OCI-LY7 (cell line): ENCODE measurements at regions not wholly inside any gene's neighbourhood (a gene's known extent, or its start where the extent isn't known, plus 50 kb on each side); places are given as distances from the start of the nearest gene placed in this dataset.

ENCODE experiments used
- BruUV-seq: library from RNA; stranded (reverse); fragments of 400-500 nt; replicated peaks from 2 replicates; lab custom pipeline; 2021; lab: Mats Ljungman, UMichigan
- CTCF ChIA-PET: fragments of 300-600 bp; sonication (Branson Sonifier 250); formaldehyde crosslinking; loops from one replicate; lab custom pipeline; 2022; ENCODE audit warnings: antibody characterized with exemption; ENCODE audit not compliant: unreplicated experiment; lab: Charles Lee
- POLR2A ChIA-PET: fragments of 300-600 bp; sonication (Branson Sonifier 250); formaldehyde crosslinking; loops from one replicate; lab custom pipeline; 2022; ENCODE audit warnings: antibody characterized with exemption; lab: Charles Lee
- DNase-seq: peaks from one replicate; pipeline ENCODE4 v3.0.0-alpha.2; 2015; ENCODE audit warnings: low spot score
- H2AFZ ChIP-seq: fragments of 200-600 bp; sonication (generic), shearing (Covaris generic); 2 replicates; pipeline ENCODE4 v1.6.1; 2014; ENCODE audit warnings: mild to moderate bottlenecking, antibody characterized with exemption, low read length, moderate library complexity
- H3K27ac ChIP-seq: fragments of 200-600 bp; sonication (generic); 2 replicates; pipeline ENCODE4 v1.5.1; 2014; ENCODE audit warnings: mixed run types, low read depth, mild to moderate bottlenecking, moderate library complexity, low read length, inconsistent platforms; ENCODE audit not compliant: poor library complexity, severe bottlenecking
- H3K36me3 ChIP-seq: fragments of 200-600 bp; sonication (generic); 2 replicates; pipeline ENCODE4 v1.6.1; 2014; ENCODE audit warnings: mild to moderate bottlenecking, antibody characterized with exemption, low read length, moderate library complexity, mixed read lengths; ENCODE audit not compliant: insufficient read depth
- H3K4me1 ChIP-seq: fragments of 200-600 bp; sonication (generic); 2 replicates; pipeline ENCODE4 v1.5.1; 2014; ENCODE audit warnings: mild to moderate bottlenecking, low read length; ENCODE audit not compliant: insufficient read depth, poor library complexity, severe bottlenecking
- H3K4me2 ChIP-seq: fragments of 200-600 bp; sonication (generic); 2 replicates; pipeline ENCODE4 v1.6.1; 2014; ENCODE audit warnings: mild to moderate bottlenecking, low read length
- H3K4me3 ChIP-seq: fragments of 200-600 bp; sonication (generic); 2 replicates; pipeline ENCODE4 v1.5.1; 2014; ENCODE audit warnings: mild to moderate bottlenecking, low read depth, low read length; ENCODE audit not compliant: poor library complexity, severe bottlenecking
- H3K79me2 ChIP-seq: fragments of 200-600 bp; sonication (generic); 2 replicates; pipeline ENCODE4 v1.6.1; 2016; ENCODE audit warnings: low read depth, mild to moderate bottlenecking, low read length, moderate library complexity, mixed read lengths; ENCODE audit not compliant: insufficient read depth
- H3K9me2 ChIP-seq: fragments of 200-600 bp; sonication (generic); 2 replicates; pipeline ENCODE4 v1.6.1; 2016; ENCODE audit warnings: mild to moderate bottlenecking, low read length, mixed read lengths; ENCODE audit not compliant: insufficient read depth
- H3K9me3 ChIP-seq: fragments of 200-600 bp; sonication (generic); 2 replicates; pipeline ENCODE4 v1.6.1; 2014; ENCODE audit warnings: mild to moderate bottlenecking, mixed run types, low read length, mixed read lengths
- H4K20me1 ChIP-seq: fragments of 200-600 bp; sonication (generic); 2 replicates; pipeline ENCODE4 v1.6.1; 2014; ENCODE audit warnings: mild to moderate bottlenecking, antibody characterized with exemption, low read length, moderate library complexity, mixed read lengths; ENCODE audit not compliant: insufficient read depth
- EZH2phosphoT487 ChIP-seq: fragments of 200-600 bp; sonication (generic); IDR thresholded peaks from 2 replicates; pipeline ENCODE4 v1.6.1; 2018; ENCODE audit warnings: low read depth, borderline replicate concordance, mild to moderate bottlenecking, mixed run types, antibody characterized with exemption, low read length, moderate library complexity, mixed read lengths
- intact Hi-C: fragments of 100-400 bp; cut with micrococcal nuclease; formaldehyde crosslinking; loops from one replicate; pipeline ENCODE4 v1.10.0; 2022; ENCODE audit not compliant: unreplicated experiment
- TF ChIP-seq, protein P1 (sequence below): fragments of 200-600 bp; sonication (generic); conservative IDR thresholded peaks from 2 replicates; pipeline ENCODE4 v1.5.1; 2014; ENCODE audit warnings: mild to moderate bottlenecking, antibody characterized with exemption, low read length, moderate library complexity, mixed read lengths

DNA sequence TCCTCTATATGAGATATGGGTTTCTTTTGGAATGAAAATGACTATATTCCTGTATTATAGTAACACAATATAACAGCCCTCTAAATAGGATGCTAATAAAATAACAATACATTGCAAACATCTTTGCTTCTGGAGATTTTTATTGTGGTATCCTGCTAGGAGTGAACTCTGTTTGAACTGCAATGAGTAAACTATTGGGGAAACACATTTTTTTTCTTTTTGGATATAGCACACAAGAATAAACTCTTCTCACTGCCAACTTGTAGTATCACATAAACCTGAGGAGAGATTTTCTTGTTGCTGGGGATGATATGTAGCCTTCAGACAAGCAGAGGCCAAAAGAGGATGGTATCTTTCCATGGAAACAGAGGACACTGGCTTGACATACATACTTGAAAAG, 238.2 kb downstream of the C4orf33 start:
- intact Hi-C loops = no loop called here
- BruUV-seq = no TSS peak
- no peaks in the 10 kb centered on the region for H3K36me3 ChIP-seq
- POLR2A ChIA-PET = interaction anchor here (0.6 kb wide), 1 partner anchor 15 kb away, joined by 3 read pairs; no protein-coding TSS in a partner anchor
- H3K9me3 ChIP-seq = no peaks in the 10 kb centered on the region
- DNase-seq = no peak
- no peaks in the 10 kb centered on the region for H3K79me2 ChIP-seq
- no peaks in the 10 kb centered on the region for H3K9me2 ChIP-seq
- no peak overlapping the region for H3K4me2 ChIP-seq
- no peak overlapping the region for H3K27ac ChIP-seq
- no peak overlapping the region for H3K4me3 ChIP-seq
- no peak overlapping the region for H2AFZ ChIP-seq
- H4K20me1 ChIP-seq = no peaks in the 10 kb centered on the region
- H3K4me1 ChIP-seq = no peaks in the 10 kb centered on the region
- CTCF ChIA-PET = no interaction called here
- TF ChIP-seq EZH2phosphoT487 = no peak
- TF ChIP-seq, protein P1, sequence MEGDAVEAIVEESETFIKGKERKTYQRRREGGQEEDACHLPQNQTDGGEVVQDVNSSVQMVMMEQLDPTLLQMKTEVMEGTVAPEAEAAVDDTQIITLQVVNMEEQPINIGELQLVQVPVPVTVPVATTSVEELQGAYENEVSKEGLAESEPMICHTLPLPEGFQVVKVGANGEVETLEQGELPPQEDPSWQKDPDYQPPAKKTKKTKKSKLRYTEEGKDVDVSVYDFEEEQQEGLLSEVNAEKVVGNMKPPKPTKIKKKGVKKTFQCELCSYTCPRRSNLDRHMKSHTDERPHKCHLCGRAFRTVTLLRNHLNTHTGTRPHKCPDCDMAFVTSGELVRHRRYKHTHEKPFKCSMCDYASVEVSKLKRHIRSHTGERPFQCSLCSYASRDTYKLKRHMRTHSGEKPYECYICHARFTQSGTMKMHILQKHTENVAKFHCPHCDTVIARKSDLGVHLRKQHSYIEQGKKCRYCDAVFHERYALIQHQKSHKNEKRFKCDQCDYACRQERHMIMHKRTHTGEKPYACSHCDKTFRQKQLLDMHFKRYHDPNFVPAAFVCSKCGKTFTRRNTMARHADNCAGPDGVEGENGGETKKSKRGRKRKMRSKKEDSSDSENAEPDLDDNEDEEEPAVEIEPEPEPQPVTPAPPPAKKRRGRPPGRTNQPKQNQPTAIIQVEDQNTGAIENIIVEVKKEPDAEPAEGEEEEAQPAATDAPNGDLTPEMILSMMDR = no peak

DNA sequence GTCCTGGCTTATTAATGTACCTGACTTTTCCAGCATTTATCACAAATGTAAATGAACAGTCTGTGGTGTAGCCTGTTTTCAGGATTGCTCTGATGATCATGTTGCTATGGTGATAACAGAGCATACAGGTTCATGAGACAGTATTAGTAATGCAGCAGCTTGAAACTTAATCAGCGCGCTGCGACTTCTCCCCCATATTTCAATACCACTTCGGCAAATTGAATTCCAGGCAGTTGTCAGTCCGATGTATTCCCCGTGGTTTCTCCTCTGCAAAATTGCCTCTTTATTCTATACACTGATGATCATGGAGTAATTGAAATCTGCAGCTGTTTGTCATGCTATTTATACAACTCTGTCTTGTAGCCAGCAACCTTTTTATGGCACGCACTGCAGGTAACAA, 239.3 kb downstream of the C4orf33 start:
- H3K4me1 ChIP-seq = no peaks in the 10 kb centered on the region
- TF ChIP-seq, protein P1 = no peak
- no peak for TF ChIP-seq EZH2phosphoT487
- H3K36me3 ChIP-seq = no peaks in the 10 kb centered on the region
- no TSS peak for BruUV-seq
- no peak overlapping the region for H3K4me3 ChIP-seq
- H2AFZ ChIP-seq = no peak overlapping the region
- H3K4me2 ChIP-seq = no peak overlapping the region
- DNase-seq = no peak
- POLR2A ChIA-PET = no interaction called here
- H3K9me2 ChIP-seq = no peaks in the 10 kb centered on the region
- H3K9me3 ChIP-seq = no peaks in the 10 kb centered on the region
- H3K79me2 ChIP-seq = no peaks in the 10 kb centered on the region
- intact Hi-C loops = no loop called here
- CTCF ChIA-PET = no interaction called here
- H4K20me1 ChIP-seq = no peaks in the 10 kb centered on the region
- no peak overlapping the region for H3K27ac ChIP-seq

DNA sequence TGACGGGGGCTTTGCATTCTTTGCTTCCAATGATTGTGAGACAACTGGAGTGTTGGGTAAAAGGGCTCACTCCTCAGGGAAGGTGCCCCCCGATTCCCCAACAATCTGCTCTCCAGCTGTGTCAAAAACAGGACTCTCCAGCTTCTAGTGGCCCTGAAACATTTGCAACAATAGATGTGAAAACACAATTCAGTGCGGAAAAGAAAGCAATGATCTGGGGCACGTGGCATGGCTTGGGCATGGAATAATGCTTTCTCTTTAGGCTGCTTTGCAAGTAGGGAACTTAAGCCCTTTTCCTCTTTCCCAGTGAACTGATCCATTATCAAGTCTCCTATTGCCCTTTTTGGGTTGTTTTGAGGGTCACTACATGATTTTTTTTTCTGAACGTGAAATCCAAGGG, 239.9 kb downstream of the C4orf33 start:
- no peak overlapping the region for H2AFZ ChIP-seq
- no peaks in the 10 kb centered on the region for H3K36me3 ChIP-seq
- H3K27ac ChIP-seq = no peak overlapping the region
- no peaks in the 10 kb centered on the region for H3K9me2 ChIP-seq
- CTCF ChIA-PET = no interaction called here
- TF ChIP-seq, protein P1 = no peak
- TF ChIP-seq EZH2phosphoT487 = no peak
- no peaks in the 10 kb centered on the region for H3K4me1 ChIP-seq
- H3K79me2 ChIP-seq = no peaks in the 10 kb centered on the region
- intact Hi-C loops = no loop called here
- BruUV-seq = no TSS peak
- DNase-seq = no peak
- no peaks in the 10 kb centered on the region for H3K9me3 ChIP-seq
- H3K4me2 ChIP-seq = no peak overlapping the region
- H3K4me3 ChIP-seq = no peak overlapping the region
- POLR2A ChIA-PET = interaction anchor here (0.7 to 1.4 kb wide), 2 partner anchors 8 to 11 kb away, joined by 4 read pairs; no protein-coding TSS in a partner anchor
- no peaks in the 10 kb centered on the region for H4K20me1 ChIP-seq
